ENCODE measurements at regions not wholly inside any gene's neighbourhood (a gene's known extent, or its start where the extent isn't known, plus 50 kb on each side); places are given as distances from the start of the nearest gene placed in this dataset.

GRCh38 chr16:79508294-79508693, 92.2 kb downstream of the MAF start:
- Mint-ChIP-seq H3K36me3 (peaks cover 0 to 8% (median 0%) of the 10 kb centered on the region in 3 donors), H3K4me1 (no peaks in the 10 kb centered on the region), H3K27me3 (peaks cover 6 to 26% of the 10 kb centered on the region in 2 donors), H3K4me3 (no peak overlapping the region), H3K27ac (peak overlapping the region in 1 of 8 donors; percentile 87), H3K9me3 (no peaks in the 10 kb centered on the region)
- Histone ChIP-seq H3K4me1 (ENCODE audit: insufficient read depth, low read length) (no peaks in the 10 kb centered on the region), H3K9me3 (ENCODE audit: low read length) (no peaks in the 10 kb centered on the region), H3K4me3 (ENCODE audit: low read length) (no peak overlapping the region), H3K27ac (ENCODE audit: low read depth, low read length) (no peak overlapping the region), H3K36me3 (ENCODE audit: insufficient read depth, low read length) (no peaks in the 10 kb centered on the region), H3K27me3 (ENCODE audit: insufficient read depth, low read length, poor library complexity, severe bottlenecking) (no peaks in the 10 kb centered on the region)
- POLR2A ChIA-PET: no interaction called here
- no peak for DNase-seq
- CTCF ChIA-PET: no interaction called here

- CTCF ChIA-PET: no interaction called here
- no peak overlapping the region for H3K27ac Mint-ChIP-seq
- Histone ChIP-seq H3K4me1 (ENCODE audit: insufficient read depth, low read length) (no peaks in the 10 kb centered on the region), H3K27ac (ENCODE audit: low read depth, low read length) (no peak overlapping the region), H3K4me3 (ENCODE audit: low read length) (no peak overlapping the region), H3K27me3 (ENCODE audit: insufficient read depth, low read length, poor library complexity, severe bottlenecking) (no peaks in the 10 kb centered on the region), H3K9me3 (ENCODE audit: low read length) (no peaks in the 10 kb centered on the region), H3K36me3 (ENCODE audit: insufficient read depth, low read length) (no peaks in the 10 kb centered on the region)
- no peaks in the 10 kb centered on the region for H3K9me3 Mint-ChIP-seq
- DNase-seq: no peak
- no peak overlapping the region for H3K4me3 Mint-ChIP-seq
- no peaks in the 10 kb centered on the region for H3K4me1 Mint-ChIP-seq
- POLR2A ChIA-PET: no interaction called here
- peaks cover 4 to 12% of the 10 kb centered on the region in 2 donors for H3K27me3 Mint-ChIP-seq
- peaks cover 0 to 8% (median 0%) of the 10 kb centered on the region in 3 donors for H3K36me3 Mint-ChIP-seq
These were observed 95.2 kb downstream of the MAF start for GRCh38 chr16:79505344-79505743.

- POLR2A ChIA-PET: no interaction called here
- no peak overlapping the region for H3K4me3 Mint-ChIP-seq
- H3K36me3 ChIP-seq (ENCODE audit: insufficient read depth, low read length): no peaks in the 10 kb centered on the region
These were observed 97.0 kb downstream of the MAF start for GRCh38 chr16:79503511-79503910.

GRCh38 chr16:79501446-79501845, 99.1 kb downstream of the MAF start:
- Histone ChIP-seq H3K36me3 (ENCODE audit: insufficient read depth, low read length) (no peaks in the 10 kb centered on the region), H3K4me1 (ENCODE audit: insufficient read depth, low read length) (peaks cover 20% of the 10 kb centered on the region), H3K9me3 (ENCODE audit: low read length) (no peaks in the 10 kb centered on the region), H3K27ac (ENCODE audit: low read depth, low read length) (no peak overlapping the region), H3K27me3 (ENCODE audit: insufficient read depth, low read length, poor library complexity, severe bottlenecking) (no peaks in the 10 kb centered on the region), H3K4me3 (ENCODE audit: low read length) (no peak overlapping the region)
- ChIA-PET POLR2A (no interaction called here), CTCF (no interaction called here)
- Mint-ChIP-seq H3K9me3 (no peaks in the 10 kb centered on the region), H3K27ac (no peak overlapping the region), H3K36me3 (peaks cover 0 to 3% (median 0%) of the 10 kb centered on the region in 3 donors), H3K4me3 (no peak overlapping the region), H3K27me3 (peaks cover 3 to 6% of the 10 kb centered on the region in 2 donors), H3K4me1 (peaks cover 22 to 25% (median 24%) of the 10 kb centered on the region in 3 donors)
- DNase-seq: no peak

More at GRCh38 chr16:79503511-79503910, 97.0 kb downstream of the MAF start:
- H3K36me3 Mint-ChIP-seq: peaks cover 0 to 6% (median 0%) of the 10 kb centered on the region in 3 donors
- no peaks in the 10 kb centered on the region for H3K9me3 Mint-ChIP-seq
- no peak overlapping the region for H3K27ac Mint-ChIP-seq
- Histone ChIP-seq H3K9me3 (ENCODE audit: low read length) (no peaks in the 10 kb centered on the region), H3K27me3 (ENCODE audit: insufficient read depth, low read length, poor library complexity, severe bottlenecking) (no peaks in the 10 kb centered on the region), H3K4me1 (ENCODE audit: insufficient read depth, low read length) (peaks cover 8% of the 10 kb centered on the region), H3K4me3 (ENCODE audit: low read length) (no peak overlapping the region), H3K27ac (ENCODE audit: low read depth, low read length) (no peak overlapping the region)
- peaks cover 4 to 12% of the 10 kb centered on the region in 2 donors for H3K27me3 Mint-ChIP-seq
- peaks cover 7 to 8% (median 8%) of the 10 kb centered on the region in 3 donors for H3K4me1 Mint-ChIP-seq
- CTCF ChIA-PET: no interaction called here
- no peak for DNase-seq

- Histone ChIP-seq H3K36me3 (ENCODE audit: insufficient read depth, low read length) (no peaks in the 10 kb centered on the region), H3K4me3 (ENCODE audit: low read length) (no peak overlapping the region), H3K9me3 (ENCODE audit: low read length) (no peaks in the 10 kb centered on the region), H3K27me3 (ENCODE audit: insufficient read depth, low read length, poor library complexity, severe bottlenecking) (no peaks in the 10 kb centered on the region), H3K4me1 (ENCODE audit: insufficient read depth, low read length) (peaks cover 20% of the 10 kb centered on the region), H3K27ac (ENCODE audit: low read depth, low read length) (no peak overlapping the region)
- Mint-ChIP-seq H3K4me3 (no peak overlapping the region), H3K27me3 (peaks cover 0 to 3% of the 10 kb centered on the region in 2 donors), H3K36me3 (no peaks in the 10 kb centered on the region), H3K4me1 (peaks cover 22 to 25% (median 24%) of the 10 kb centered on the region in 3 donors), H3K27ac (peak overlapping the region in 1 of 8 donors; percentile 64), H3K9me3 (peaks cover 0 to 2% (median 0%) of the 10 kb centered on the region in 5 donors)
- POLR2A ChIA-PET: no interaction called here
- DNase-seq: no peak
- CTCF ChIA-PET: no interaction called here
These were observed 99.7 kb downstream of the MAF start for GRCh38 chr16:79500866-79501265.

- H3K36me3 Mint-ChIP-seq: no peaks in the 10 kb centered on the region
- Histone ChIP-seq H3K4me1 (ENCODE audit: insufficient read depth, low read length) (peaks cover 20% of the 10 kb centered on the region), H3K9me3 (ENCODE audit: low read length) (no peaks in the 10 kb centered on the region), H3K27ac (ENCODE audit: low read depth, low read length) (no peak overlapping the region), H3K36me3 (ENCODE audit: insufficient read depth, low read length) (no peaks in the 10 kb centered on the region), H3K27me3 (ENCODE audit: insufficient read depth, low read length, poor library complexity, severe bottlenecking) (no peaks in the 10 kb centered on the region), H3K4me3 (ENCODE audit: low read length) (no peak overlapping the region)
- H3K27me3 Mint-ChIP-seq: peaks cover 0 to 3% of the 10 kb centered on the region in 2 donors
- H3K9me3 Mint-ChIP-seq: peaks cover 0 to 2% (median 0%) of the 10 kb centered on the region in 5 donors
- no peak for DNase-seq
- POLR2A ChIA-PET: no interaction called here
- no peak overlapping the region for H3K4me3 Mint-ChIP-seq
- CTCF ChIA-PET: no interaction called here
- H3K27ac Mint-ChIP-seq: peak overlapping the region in 1 of 8 donors; percentile 47
- H3K4me1 Mint-ChIP-seq: peaks cover 22 to 25% (median 24%) of the 10 kb centered on the region in 3 donors
These were observed 100.3 kb downstream of the MAF start for GRCh38 chr16:79500286-79500685.

- no peak overlapping the region for H3K27ac ChIP-seq (ENCODE audit: low read depth, low read length)
- Mint-ChIP-seq H3K36me3 (no peaks in the 10 kb centered on the region), H3K9me3 (peaks cover 0 to 2% (median 0%) of the 10 kb centered on the region in 5 donors), H3K27me3 (peaks cover 0 to 3% of the 10 kb centered on the region in 2 donors), H3K27ac (no peak overlapping the region), H3K4me1 (peaks cover 22 to 25% (median 24%) of the 10 kb centered on the region in 3 donors), H3K4me3 (no peak overlapping the region)
- no peak for DNase-seq
- no peaks in the 10 kb centered on the region for H3K9me3 ChIP-seq (ENCODE audit: low read length)
- ChIA-PET POLR2A (no interaction called here), CTCF (no interaction called here)
- no peaks in the 10 kb centered on the region for H3K36me3 ChIP-seq (ENCODE audit: insufficient read depth, low read length)
- peaks cover 20% of the 10 kb centered on the region for H3K4me1 ChIP-seq (ENCODE audit: insufficient read depth, low read length)
- no peak overlapping the region for H3K4me3 ChIP-seq (ENCODE audit: low read length)
- no peaks in the 10 kb centered on the region for H3K27me3 ChIP-seq (ENCODE audit: insufficient read depth, low read length, poor library complexity, severe bottlenecking)
These were observed 101.6 kb downstream of the MAF start for GRCh38 chr16:79498928-79499327.

- peak overlapping the region in 6 of 8 donors; percentile 14 to 78 (median 44) for H3K27ac Mint-ChIP-seq
- no peaks in the 10 kb centered on the region for H3K36me3 Mint-ChIP-seq
- H3K4me1 ChIP-seq (ENCODE audit: insufficient read depth, low read length): peaks cover 20% of the 10 kb centered on the region
- peak in 1 of 5 donors; percentile 5 for DNase-seq
- no peaks in the 10 kb centered on the region for H3K27me3 Mint-ChIP-seq
- H3K27ac ChIP-seq (ENCODE audit: low read depth, low read length): no peak overlapping the region
- CTCF ChIA-PET: no interaction called here
- POLR2A ChIA-PET: interaction anchor here (0.7 kb wide), 1 partner anchor 18 kb away, joined by 3 read pairs; no protein-coding TSS in a partner anchor
- no peaks in the 10 kb centered on the region for H3K9me3 ChIP-seq (ENCODE audit: low read length)
- H3K9me3 Mint-ChIP-seq: peaks cover 0 to 2% (median 0%) of the 10 kb centered on the region in 5 donors
- H3K4me3 Mint-ChIP-seq: peak overlapping the region in 5 of 7 donors; percentile 8 to 54 (median 35)
- no peaks in the 10 kb centered on the region for H3K36me3 ChIP-seq (ENCODE audit: insufficient read depth, low read length)
- peaks cover 22 to 25% (median 24%) of the 10 kb centered on the region in 3 donors for H3K4me1 Mint-ChIP-seq
- H3K27me3 ChIP-seq (ENCODE audit: insufficient read depth, low read length, poor library complexity, severe bottlenecking): no peaks in the 10 kb centered on the region
- H3K4me3 ChIP-seq (ENCODE audit: low read length): no peak overlapping the region
These were observed 102.8 kb downstream of the MAF start for GRCh38 chr16:79497606-79498350.
